HEK293 (cell line): ENCODE measurements at regions not wholly inside any gene's neighbourhood (a gene's known extent, or its start where the extent isn't known, plus 50 kb on each side); places are given as distances from the start of the nearest gene placed in this dataset.

Experiments used
- CTCF ChIA-PET: fragments of 350-600 bp; formaldehyde crosslinking; extraction: SDS; loops from one replicate; lab custom pipeline; 2021; ENCODE audit warnings: antibody characterized with exemption; lab: Yijun Ruan, JAX
- POLR2A ChIA-PET: fragments of 300-600 bp; formaldehyde crosslinking; extraction: SDS; loops from one replicate; lab custom pipeline; 2020; ENCODE audit warnings: antibody characterized with exemption, inconsistent platforms; lab: Yijun Ruan, JAX
- H3K27ac ChIP-seq: fragments of 200-500 bp; sonication (Bioruptor generic); 2 replicates; pipeline ENCODE4 v1.5.1; 2014; ENCODE audit warnings: low read depth, low read length, control low read depth, inconsistent platforms; ENCODE audit errors: extremely low read depth
- H3K36me3 ChIP-seq, 2 experiments: fragments of 200-500 bp in 1 of 2; sonication (Bioruptor generic) in 1 of 2; 1 replicate in 1 of 2; 2 replicates in 1 of 2; pipeline ENCODE4 v1.5.1; 2014 to 2017; ENCODE audit warnings: inconsistent platforms in 2 of 2, low read length in 2 of 2; ENCODE audit not compliant: control insufficient read depth in 2 of 2, insufficient read depth in 1 of 2
- H3K4me1 ChIP-seq: fragments of 200-500 bp; sonication (Bioruptor generic); 2 replicates; pipeline ENCODE4 v1.5.1; 2014; ENCODE audit warnings: mild to moderate bottlenecking, low read length, inconsistent platforms; ENCODE audit not compliant: control insufficient read depth, insufficient read depth
- H3K4me3 ChIP-seq: 2 replicates; pipeline ENCODE4 v1.5.1; 2011; ENCODE audit warnings: low read depth, mild to moderate bottlenecking, control low read depth, low read length, moderate library complexity
- H3K9me3 ChIP-seq: fragments of 200-500 bp; sonication (Bioruptor generic); 2 replicates; pipeline ENCODE4 v1.5.1; 2014; ENCODE audit warnings: low read depth, low read length, inconsistent platforms; ENCODE audit not compliant: control insufficient read depth, insufficient read depth
- BCL11A ChIP-seq: fragments of 450-650 bp; formaldehyde crosslinking; IDR thresholded peaks from 2 replicates; pipeline ENCODE4 v1.5.1; 2016; ENCODE audit warnings: low read depth, missing biosample characterization, missing genetic modification characterization
- BCL11B ChIP-seq: fragments of 450-650 bp; formaldehyde crosslinking; IDR thresholded peaks from 2 replicates; pipeline ENCODE4 v1.5.1; 2016; ENCODE audit warnings: low read depth, missing biosample characterization, missing genetic modification characterization
- REPIN1 ChIP-seq: fragments of 450-650 bp; formaldehyde crosslinking; IDR thresholded peaks from 2 replicates; pipeline ENCODE4 v1.5.1; 2017; ENCODE audit warnings: missing biosample characterization, missing genetic modification characterization, low read depth
- SCRT2 ChIP-seq: fragments of 450-650 bp; formaldehyde crosslinking; IDR thresholded peaks from 2 replicates; pipeline ENCODE4 v1.5.1; 2016; ENCODE audit warnings: missing biosample characterization, missing genetic modification characterization
- SP7 ChIP-seq: fragments of 450-650 bp; formaldehyde crosslinking; IDR thresholded peaks from 2 replicates; pipeline ENCODE4 v1.5.1; 2016; ENCODE audit warnings: missing biosample characterization, missing genetic modification characterization
- ZBTB7A ChIP-seq: fragments of 450-650 bp; formaldehyde crosslinking; IDR thresholded peaks from 2 replicates; pipeline ENCODE4 v1.5.1; 2016; ENCODE audit warnings: low read depth, missing biosample characterization, missing genetic modification characterization
- ZEB2 ChIP-seq: fragments of 450-650 bp; formaldehyde crosslinking; IDR thresholded peaks from 2 replicates; pipeline ENCODE4 v1.5.1; 2016; ENCODE audit warnings: missing biosample characterization, missing genetic modification characterization
- ZFP37 ChIP-seq: fragments of 450-650 bp; formaldehyde crosslinking; IDR thresholded peaks from 2 replicates; pipeline ENCODE4 v1.5.1; 2016; ENCODE audit warnings: missing biosample characterization, missing genetic modification characterization
- ZIC2 ChIP-seq: fragments of 450-650 bp; formaldehyde crosslinking; IDR thresholded peaks from 2 replicates; pipeline ENCODE4 v1.5.1; 2016; ENCODE audit warnings: missing biosample characterization, missing genetic modification characterization
- ZNF211 ChIP-seq: fragments of 450-650 bp; formaldehyde crosslinking; IDR thresholded peaks from 2 replicates; pipeline ENCODE4 v1.5.1; 2016; ENCODE audit warnings: low read depth, missing biosample characterization, missing genetic modification characterization
- ZNF274 ChIP-seq, 2 experiments: fragments of 200-500 bp in 1 of 2; fragments of 450-650 bp in 1 of 2; sonication (Bioruptor generic) in 1 of 2; formaldehyde crosslinking in 1 of 2; IDR thresholded peaks; 2 replicates each; pipeline versions ENCODE4 v1.5.1 to v1.6.1; 2014 to 2016; ENCODE audit warnings: borderline replicate concordance in 1 of 2, inconsistent platforms in 1 of 2, low read length in 1 of 2, missing biosample characterization in 1 of 2, missing genetic modification characterization in 1 of 2
- ZNF354C ChIP-seq: fragments of 450-650 bp; formaldehyde crosslinking; IDR thresholded peaks from 2 replicates; pipeline ENCODE4 v1.5.1; 2016; ENCODE audit warnings: missing biosample characterization, missing genetic modification characterization, low read depth, borderline replicate concordance
- ZNF416 ChIP-seq: fragments of 450-650 bp; formaldehyde crosslinking; IDR thresholded peaks from 2 replicates; pipeline ENCODE4 v1.5.1; 2016; ENCODE audit warnings: missing biosample characterization, missing genetic modification characterization
- ZNF426 ChIP-seq: fragments of 450-650 bp; formaldehyde crosslinking; IDR thresholded peaks from 2 replicates; pipeline ENCODE4 v1.5.1; 2017; ENCODE audit warnings: missing biosample characterization, missing genetic modification characterization, mild to moderate bottlenecking, inconsistent platforms, moderate library complexity
- ZNF518A ChIP-seq: fragments of 450-650 bp; formaldehyde crosslinking; conservative IDR thresholded peaks from 2 replicates; pipeline ENCODE4 v1.5.1; 2016; ENCODE audit warnings: low read depth, missing biosample characterization, missing genetic modification characterization
- ZNF548 ChIP-seq: fragments of 450-650 bp; formaldehyde crosslinking; IDR thresholded peaks from 2 replicates; pipeline ENCODE4 v1.5.1; 2016; ENCODE audit warnings: missing biosample characterization, missing genetic modification characterization
- ZNF768 ChIP-seq: fragments of 450-650 bp; formaldehyde crosslinking; IDR thresholded peaks from 2 replicates; pipeline ENCODE4 v1.5.1; 2018; ENCODE audit warnings: missing biosample characterization, mild to moderate bottlenecking, missing genetic modification characterization
- ZNF791 ChIP-seq: fragments of 450-650 bp; formaldehyde crosslinking; IDR thresholded peaks from 2 replicates; pipeline ENCODE4 v1.5.1; 2016; ENCODE audit warnings: missing biosample characterization, missing genetic modification characterization
- ZNF830 ChIP-seq: fragments of 450-650 bp; IDR thresholded peaks from 2 replicates; pipeline ENCODE4 v1.5.0; 2018; ENCODE audit warnings: missing biosample characterization, missing genetic modification characterization, low read depth, mild to moderate bottlenecking, moderate library complexity
- ZSCAN30 ChIP-seq: fragments of 450-650 bp; IDR thresholded peaks from 2 replicates; pipeline ENCODE4 v1.5.1; 2018; ENCODE audit warnings: missing biosample characterization, mild to moderate bottlenecking, missing genetic modification characterization, moderate library complexity
- ZSCAN4 ChIP-seq: fragments of 450-650 bp; formaldehyde crosslinking; IDR thresholded peaks from 2 replicates; pipeline ENCODE4 v1.5.1; 2017; ENCODE audit warnings: missing biosample characterization, missing genetic modification characterization

- H3K4me1 ChIP-seq: no peaks in the 10 kb centered on the region
- TF ChIP-seq ZNF354C (tag by site-specific recombination): no peak
- no peak for TF ChIP-seq ZNF548 (tag by site-specific recombination)
- no peak for TF ChIP-seq ZIC2 (tag by site-specific recombination)
- TF ChIP-seq ZFP37: no peak
- no peak for TF ChIP-seq SCRT2
- TF ChIP-seq ZNF416 (tag by site-specific recombination): no peak
- no peak for TF ChIP-seq ZNF426
- TF ChIP-seq, all 188 proteins: peak for 0
- Histone ChIP-seq H3K36me3 (no peaks in the 10 kb centered on the region), H3K4me3 (no peak overlapping the region), H3K27ac (no peak overlapping the region), H3K9me3 (no peaks in the 10 kb centered on the region)
- POLR2A ChIA-PET: no interaction called here
- CTCF ChIA-PET: no interaction called here
Observed at GRCh38 chr7:84879570-84880325, 307.1 kb downstream of the SEMA3D start.

GRCh38 chr7:84877943-84878570 is 308.8 kb downstream of the SEMA3D start:
- Histone ChIP-seq H3K9me3 (no peaks in the 10 kb centered on the region), H3K4me3 (no peak overlapping the region), H3K4me1 (no peaks in the 10 kb centered on the region), H3K27ac (no peak overlapping the region)
- POLR2A ChIA-PET: no interaction called here
- TF ChIP-seq BCL11B (tag by site-specific recombination) (no peak), ZSCAN30 (tag by site-specific recombination) (no peak), ZBTB7A (no peak), ZNF518A (tag by site-specific recombination) (no peak), SCRT2 (no peak), BCL11A (tag by site-specific recombination) (no peak), ZEB2 (tag by site-specific recombination) (no peak), ZNF768 (tag by site-specific recombination) (no peak), ZNF274 (IDR thresholded peaks at IDR 0.05; ENCODE audit: low read length) (no peak), ZNF274 (tag by site-specific recombination; IDR thresholded peaks at IDR 0.05; ENCODE audit: borderline replicate concordance) (no peak), ZSCAN4 (no peak), ZNF830 (no peak), ZNF791 (tag by site-specific recombination) (no peak), SP7 (tag by site-specific recombination) (no peak), ZNF211 (no peak), REPIN1 (no peak)
- TF ChIP-seq, all 188 proteins: peak for 0
- CTCF ChIA-PET: no interaction called here
- H3K36me3 ChIP-seq: no peaks in the 10 kb centered on the region
